Tibial nerve (tissue), 4 donors: ENCODE measurements at regions not wholly inside any gene's neighbourhood (a gene's known extent, or its start where the extent isn't known, plus 50 kb on each side); places are given as distances from the start of the nearest gene placed in this dataset.

Source experiments
- DNase-seq, 2 donors: peaks; one replicate each; pipeline ENCODE4 v3.0.0-alpha.2; 2019; ENCODE audit warnings: low spot score in 2 of 2
- H3K27ac ChIP-seq, 4 donors: fragments of 200-600 bp; sonication (generic) in 3 of 4; one replicate each; pipeline ENCODE4 v1.5.1; 2017 to 2019; ENCODE audit warnings: mild to moderate bottlenecking in 1 of 4
- H3K27me3 ChIP-seq, 2 donors: fragments of 200-600 bp; sonication (generic) in 1 of 2; one replicate each; pipeline versions ENCODE4 v1.5.1 to v1.6.0; 2017 to 2019
- H3K36me3 ChIP-seq, 3 donors: fragments of 200-600 bp; sonication (generic); one replicate each; pipeline ENCODE4 v1.5.1; 2018 to 2019
- H3K4me1 ChIP-seq, 4 donors: fragments of 200-600 bp; sonication (generic) in 3 of 4; one replicate each; pipeline ENCODE4 v1.5.1; 2017 to 2019
- H3K4me3 ChIP-seq, 4 donors: fragments of 200-600 bp; sonication (generic) in 3 of 4; one replicate each; pipeline ENCODE4 v1.5.1; 2017 to 2019; ENCODE audit warnings: mild to moderate bottlenecking in 1 of 4, moderate library complexity in 1 of 4
- H3K9me3 ChIP-seq, 4 donors: fragments of 200-600 bp; sonication (generic) in 3 of 4; one replicate each; pipeline ENCODE4 v1.5.1; 2017 to 2019
- EP300 ChIP-seq, 2 donors: sonication (generic); formaldehyde crosslinking; IDR thresholded peaks; one replicate each; pipeline ENCODE4 v1.6.1; 2017; ENCODE audit warnings: antibody characterized with exemption in 2 of 2, mild to moderate bottlenecking in 1 of 2
- POLR2A ChIP-seq, 2 donors: fragments of 450-650 bp; IDR thresholded peaks; one replicate each; pipeline ENCODE4 v1.6.1; 2017; ENCODE audit warnings: antibody characterized with exemption in 2 of 2, mild to moderate bottlenecking in 2 of 2, moderate library complexity in 2 of 2
- WGBS, 2 donors: methylation state at CpG; one replicate each; pipeline ENCODE4 v1.1.5; 2018; 5-methylcytosine and 5-hydroxymethylcytosine counted together
- TF ChIP-seq, protein P1 (sequence below), 5 experiments: fragments of 200-600 bp in 3 of 5; fragments of 450-650 bp in 2 of 5; sonication (generic) in 3 of 5; IDR thresholded peaks; one replicate each; pipeline ENCODE4 v1.5.1; 2016 to 2019; ENCODE audit warnings: antibody characterized with exemption in 5 of 5, mild to moderate bottlenecking in 3 of 5, moderate library complexity in 2 of 5

- TF ChIP-seq POLR2A (IDR thresholded peaks at IDR 0.05): no peak
- TF ChIP-seq, protein P1, sequence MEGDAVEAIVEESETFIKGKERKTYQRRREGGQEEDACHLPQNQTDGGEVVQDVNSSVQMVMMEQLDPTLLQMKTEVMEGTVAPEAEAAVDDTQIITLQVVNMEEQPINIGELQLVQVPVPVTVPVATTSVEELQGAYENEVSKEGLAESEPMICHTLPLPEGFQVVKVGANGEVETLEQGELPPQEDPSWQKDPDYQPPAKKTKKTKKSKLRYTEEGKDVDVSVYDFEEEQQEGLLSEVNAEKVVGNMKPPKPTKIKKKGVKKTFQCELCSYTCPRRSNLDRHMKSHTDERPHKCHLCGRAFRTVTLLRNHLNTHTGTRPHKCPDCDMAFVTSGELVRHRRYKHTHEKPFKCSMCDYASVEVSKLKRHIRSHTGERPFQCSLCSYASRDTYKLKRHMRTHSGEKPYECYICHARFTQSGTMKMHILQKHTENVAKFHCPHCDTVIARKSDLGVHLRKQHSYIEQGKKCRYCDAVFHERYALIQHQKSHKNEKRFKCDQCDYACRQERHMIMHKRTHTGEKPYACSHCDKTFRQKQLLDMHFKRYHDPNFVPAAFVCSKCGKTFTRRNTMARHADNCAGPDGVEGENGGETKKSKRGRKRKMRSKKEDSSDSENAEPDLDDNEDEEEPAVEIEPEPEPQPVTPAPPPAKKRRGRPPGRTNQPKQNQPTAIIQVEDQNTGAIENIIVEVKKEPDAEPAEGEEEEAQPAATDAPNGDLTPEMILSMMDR (IDR thresholded peaks at IDR 0.05): no peak
- no peak for TF ChIP-seq EP300 (IDR thresholded peaks at IDR 0.05)
Measured at GRCh38 chr18:14914121-14914520, 166.1 kb downstream of the ANKRD30B start.

DNA sequence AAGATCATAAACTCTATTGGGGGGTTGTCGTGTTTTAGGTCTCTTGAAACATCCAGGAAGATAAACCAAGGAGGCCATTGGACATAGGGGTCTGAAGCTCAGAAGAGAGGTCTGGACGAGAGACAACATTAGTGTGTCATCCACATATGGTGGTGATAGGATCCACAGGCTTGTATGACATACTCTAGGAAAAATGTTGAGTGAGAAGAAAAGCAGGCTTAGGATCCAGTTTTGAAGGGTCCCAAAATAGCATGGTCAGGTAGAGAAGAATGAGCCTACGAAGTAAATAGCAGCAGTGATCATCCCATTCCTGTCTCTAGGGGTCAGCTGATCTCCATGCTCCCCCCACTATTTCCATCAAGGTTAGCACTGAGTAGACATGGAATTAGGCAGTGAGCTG is 166.8 kb downstream of the ANKRD30B start:
- H3K27me3 ChIP-seq: no peaks in the 10 kb centered on the region
- no peaks in the 10 kb centered on the region for H3K9me3 ChIP-seq
- H3K4me1 ChIP-seq: no peaks in the 10 kb centered on the region
- 63 to 68% methylated on average over 3 of the region's 3 CpGs for WGBS, 2 donors
- no peak overlapping the region for H3K4me3 ChIP-seq
- TF ChIP-seq, protein P1 (IDR thresholded peaks at IDR 0.05): no peak
- TF ChIP-seq POLR2A (IDR thresholded peaks at IDR 0.05) (no peak), EP300 (IDR thresholded peaks at IDR 0.05) (no peak)
- no peaks in the 10 kb centered on the region for H3K36me3 ChIP-seq
- no peak overlapping the region for H3K27ac ChIP-seq
- no peak for DNase-seq

More at GRCh38 chr18:14914121-14914520, 166.1 kb downstream of the ANKRD30B start:
- Histone ChIP-seq H3K9me3 (no peaks in the 10 kb centered on the region), H3K27ac (no peak overlapping the region), H3K4me3 (no peak overlapping the region), H3K36me3 (no peaks in the 10 kb centered on the region), H3K27me3 (no peaks in the 10 kb centered on the region), H3K4me1 (no peaks in the 10 kb centered on the region)
- no peak for DNase-seq

DNA sequence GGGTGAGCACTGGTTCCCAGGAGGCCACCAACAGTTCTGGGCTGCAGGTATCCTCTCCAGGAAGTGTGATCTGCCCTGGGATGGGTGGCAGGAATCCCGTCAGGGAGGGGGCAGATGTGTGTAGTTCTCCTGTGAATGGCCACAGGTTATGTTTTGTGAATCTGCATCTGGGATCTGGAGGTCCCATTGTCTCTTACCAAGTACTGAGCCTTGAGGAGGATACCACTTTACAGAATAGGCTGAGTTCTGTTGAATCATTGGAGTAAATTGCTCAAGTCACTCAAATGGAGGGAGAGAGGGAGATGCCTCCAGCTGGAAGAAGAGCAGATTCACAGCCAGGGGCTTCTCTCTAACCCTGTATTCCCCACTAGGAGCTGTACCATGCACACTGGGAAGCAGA is 168.2 kb downstream of the ANKRD30B start:
- Histone ChIP-seq H3K4me3 (no peak overlapping the region), H3K27ac (no peak overlapping the region), H3K9me3 (no peaks in the 10 kb centered on the region), H3K27me3 (no peaks in the 10 kb centered on the region), H3K36me3 (no peaks in the 10 kb centered on the region), H3K4me1 (no peaks in the 10 kb centered on the region)
- DNase-seq: no peak
- 44 to 80% methylated on average over 1 of the region's 1 CpG for WGBS, 2 donors
- no peak for TF ChIP-seq EP300 (IDR thresholded peaks at IDR 0.05)
- TF ChIP-seq POLR2A (IDR thresholded peaks at IDR 0.05): no peak
- TF ChIP-seq, protein P1 (IDR thresholded peaks at IDR 0.05): no peak

GRCh38 chr18:14916851-14917250 is 168.9 kb downstream of the ANKRD30B start:
- TF ChIP-seq POLR2A (IDR thresholded peaks at IDR 0.05) (no peak), EP300 (IDR thresholded peaks at IDR 0.05) (no peak)
- TF ChIP-seq, protein P1 (IDR thresholded peaks at IDR 0.05): no peak
- H3K27ac ChIP-seq: no peak overlapping the region
- no peaks in the 10 kb centered on the region for H3K36me3 ChIP-seq
- no peak for DNase-seq
- H3K9me3 ChIP-seq: no peaks in the 10 kb centered on the region
- no peak overlapping the region for H3K4me3 ChIP-seq
- no peaks in the 10 kb centered on the region for H3K4me1 ChIP-seq
- H3K27me3 ChIP-seq: no peaks in the 10 kb centered on the region
- WGBS, 2 donors: 84 to 86% methylated on average over 6 of the region's 6 CpGs

DNA sequence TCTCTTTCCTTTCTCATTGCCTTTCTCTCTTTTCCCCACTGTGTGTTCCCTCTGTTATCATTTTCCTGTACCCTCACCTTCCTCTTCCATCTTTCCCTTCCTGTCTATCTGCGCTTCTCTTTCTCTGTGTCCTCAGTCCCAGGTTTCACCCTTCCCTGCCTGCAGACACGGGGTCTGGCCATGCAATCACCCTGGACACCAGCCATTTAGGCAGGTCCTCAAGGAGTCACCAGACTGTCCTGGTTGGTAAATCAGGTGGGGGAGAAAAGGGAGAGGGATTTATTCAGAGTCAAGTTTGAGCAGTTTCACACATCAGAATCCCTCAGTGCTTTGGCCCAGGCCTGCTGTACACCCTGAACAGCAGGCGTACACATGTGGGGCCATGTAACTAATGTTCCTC is 169.3 kb downstream of the ANKRD30B start:
- H3K36me3 ChIP-seq: no peaks in the 10 kb centered on the region
- TF ChIP-seq, protein P1 (IDR thresholded peaks at IDR 0.05): no peak
- no peak for TF ChIP-seq EP300 (IDR thresholded peaks at IDR 0.05)
- no peak for TF ChIP-seq POLR2A (IDR thresholded peaks at IDR 0.05)
- H3K4me3 ChIP-seq: no peak overlapping the region
- H3K9me3 ChIP-seq: no peaks in the 10 kb centered on the region
- no peaks in the 10 kb centered on the region for H3K4me1 ChIP-seq
- no peaks in the 10 kb centered on the region for H3K27me3 ChIP-seq
- H3K27ac ChIP-seq: no peak overlapping the region
- DNase-seq: no peak
- 79 to 86% methylated on average over 3 of the region's 3 CpGs for WGBS, 2 donors
